Vagina (tissue), 2 donors: ENCODE measurements at regions not wholly inside any gene's neighbourhood (a gene's known extent, or its start where the extent isn't known, plus 50 kb on each side); places are given as distances from the start of the nearest gene placed in this dataset.
"Not testable (repeated sequence)": the region's sequence is repeated elsewhere in the genome, so short reads cannot be mapped to it uniquely, and the experiment has no call there.

Experiments
- CTCF ChIP-seq, 3 experiments: fragments of 450-650 bp in 2 of 3; fragments of 200-600 bp in 1 of 3; sonication (generic) in 1 of 3; IDR thresholded peaks; one replicate each; pipeline ENCODE4 v1.5.1; 2017 to 2019; ENCODE audit warnings: antibody characterized with exemption in 3 of 3, mild to moderate bottlenecking in 2 of 3, moderate library complexity in 2 of 3
- POLR2A ChIP-seq, 2 donors: fragments of 450-650 bp; IDR thresholded peaks; one replicate each; pipeline ENCODE4 v1.6.1; 2017; ENCODE audit warnings: antibody characterized with exemption in 2 of 2, mild to moderate bottlenecking in 2 of 2, moderate library complexity in 2 of 2
- POLR2AphosphoS5 ChIP-seq, 2 donors: sonication (generic); formaldehyde crosslinking; IDR thresholded peaks; one replicate each; pipeline ENCODE4 v1.9.0; 2017; ENCODE audit warnings: antibody characterized with exemption in 2 of 2, mild to moderate bottlenecking in 2 of 2, low read depth in 1 of 2; ENCODE audit not compliant: insufficient read depth in 1 of 2

GRCh38 chr3:18205701-18206100, 219.4 kb downstream of the SATB1 start:
- TF ChIP-seq CTCF (IDR thresholded peaks at IDR 0.05); POLR2A (IDR thresholded peaks at IDR 0.05); POLR2AphosphoS5 (IDR thresholded peaks at IDR 0.05; ENCODE audit: insufficient read depth in 1 of 2, low read depth in 1 of 2): not testable (repeated sequence)
